ENCODE measurements at regions not wholly inside any gene's neighbourhood (a gene's known extent, or its start where the extent isn't known, plus 50 kb on each side); places are given as distances from the start of the nearest gene placed in this dataset.
"Not testable (repeated sequence)": the region's sequence is repeated elsewhere in the genome, so short reads cannot be mapped to it uniquely, and the experiment has no call there.

DNA sequence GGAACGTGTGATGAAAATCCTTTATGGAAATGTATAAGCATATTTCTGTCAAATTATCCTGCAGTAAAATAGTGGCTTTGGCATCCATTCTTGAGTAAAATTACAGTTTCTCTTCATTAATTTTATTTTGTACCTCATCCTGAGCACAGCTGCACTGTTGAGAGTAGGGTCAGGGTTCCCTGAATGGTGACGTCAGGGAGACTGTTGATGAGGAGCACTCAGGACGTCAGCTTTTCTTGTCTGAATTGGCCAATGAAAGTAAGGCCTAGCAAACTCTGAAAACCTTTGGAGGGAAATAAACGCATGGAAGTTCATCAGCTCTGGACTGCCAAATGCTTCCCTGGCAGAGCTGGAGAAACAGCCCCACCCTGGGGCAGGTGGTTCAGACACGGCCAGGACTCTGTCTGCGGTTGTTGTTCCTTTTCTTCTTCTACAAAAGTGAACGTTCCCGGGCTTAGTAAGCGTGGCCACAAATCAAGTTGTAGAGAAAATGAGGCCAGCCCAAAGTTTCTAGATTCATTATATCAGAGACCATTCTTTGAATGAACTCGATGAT is 179.7 kb upstream of the EXOC2 start:
- Mint-ChIP-seq H3K9me3 (no peaks in the 10 kb centered on the region), H3K27me3 (peaks cover 16% of the 10 kb centered on the region), H3K4me3 (no peak overlapping the region), H3K4me1 (no peaks in the 10 kb centered on the region), H3K27ac (no peak overlapping the region), H3K36me3 (ENCODE audit: low read depth) (no peaks in the 10 kb centered on the region)
- no peak for DNase-seq
- intact Hi-C loops (cut with micrococcal nuclease), result no loop called here

GRCh38 chr6:871503-871902 is 178.6 kb upstream of the EXOC2 start:
- Mint-ChIP-seq H3K4me1 (no peaks in the 10 kb centered on the region), H3K9me3 (no peaks in the 10 kb centered on the region), H3K27me3 (peaks cover 12% of the 10 kb centered on the region), H3K36me3 (ENCODE audit: low read depth) (no peaks in the 10 kb centered on the region), H3K27ac (no peak overlapping the region), H3K4me3 (no peak overlapping the region)
- intact Hi-C loops (cut with micrococcal nuclease), result no loop called here
- no peak for DNase-seq

- Mint-ChIP-seq H3K9me3 (no peaks in the 10 kb centered on the region), H3K36me3 (ENCODE audit: low read depth) (no peaks in the 10 kb centered on the region), H3K27me3 (peaks cover 4% of the 10 kb centered on the region), H3K4me1 (no peaks in the 10 kb centered on the region), H3K4me3 (no peak overlapping the region), H3K27ac (no peak overlapping the region)
- no peak for DNase-seq
- intact Hi-C loops (cut with micrococcal nuclease), result no loop called here
These were observed 177.2 kb upstream of the EXOC2 start for GRCh38 chr6:870096-870495.

GRCh38 chr6:868201-868600 is 175.3 kb upstream of the EXOC2 start:
- Mint-ChIP-seq H3K36me3 (ENCODE audit: low read depth) (no peaks in the 10 kb centered on the region), H3K27me3 (peaks cover 4% of the 10 kb centered on the region), H3K4me3 (no peak overlapping the region), H3K4me1 (no peaks in the 10 kb centered on the region), H3K9me3 (no peaks in the 10 kb centered on the region), H3K27ac (no peak overlapping the region)
- no peak for DNase-seq
- intact Hi-C loops (cut with micrococcal nuclease), result no loop called here

GRCh38 chr6:867378-867777 is 174.4 kb upstream of the EXOC2 start:
- Mint-ChIP-seq H3K27me3 (peaks cover 3% of the 10 kb centered on the region), H3K9me3 (no peaks in the 10 kb centered on the region), H3K4me3 (no peak overlapping the region), H3K36me3 (ENCODE audit: low read depth) (no peaks in the 10 kb centered on the region), H3K4me1 (no peaks in the 10 kb centered on the region), H3K27ac (no peak overlapping the region)
- intact Hi-C loops (cut with micrococcal nuclease), result no loop called here
- DNase-seq, result no peak

- intact Hi-C loops (cut with micrococcal nuclease), result no loop called here
- Mint-ChIP-seq H3K4me3 (no peak overlapping the region), H3K9me3 (no peaks in the 10 kb centered on the region), H3K27me3 (peaks cover 6% of the 10 kb centered on the region), H3K36me3 (ENCODE audit: low read depth) (no peaks in the 10 kb centered on the region), H3K4me1 (no peaks in the 10 kb centered on the region), H3K27ac (no peak overlapping the region)
- DNase-seq, result no peak
These were observed 173.4 kb upstream of the EXOC2 start for GRCh38 chr6:866316-866715.

- intact Hi-C loops (cut with micrococcal nuclease), result no loop called here
- no peaks in the 10 kb centered on the region for H3K9me3 Mint-ChIP-seq
- H3K27me3 Mint-ChIP-seq, result peaks cover 8% of the 10 kb centered on the region
- H3K4me3 Mint-ChIP-seq, result no peak overlapping the region
- no peaks in the 10 kb centered on the region for H3K4me1 Mint-ChIP-seq
- H3K27ac Mint-ChIP-seq, result no peak overlapping the region
- DNase-seq, result no peak
- H3K36me3 Mint-ChIP-seq (ENCODE audit: low read depth), result no peaks in the 10 kb centered on the region
These were observed 172.9 kb upstream of the EXOC2 start for GRCh38 chr6:865846-866245.

- Mint-ChIP-seq H3K27ac (no peak overlapping the region), H3K27me3 (peaks cover 10% of the 10 kb centered on the region), H3K36me3 (ENCODE audit: low read depth) (no peaks in the 10 kb centered on the region), H3K9me3 (no peaks in the 10 kb centered on the region), H3K4me3 (no peak overlapping the region), H3K4me1 (no peaks in the 10 kb centered on the region)
- intact Hi-C loops (cut with micrococcal nuclease), result no loop called here
- no peak for DNase-seq
These were observed 170.9 kb upstream of the EXOC2 start for GRCh38 chr6:863831-864230.

- H3K9me3 Mint-ChIP-seq; intact Hi-C loops (cut with micrococcal nuclease); H3K36me3 Mint-ChIP-seq (ENCODE audit: low read depth); H3K4me3 Mint-ChIP-seq; H3K27me3 Mint-ChIP-seq; H3K27ac Mint-ChIP-seq; DNase-seq; H3K4me1 Mint-ChIP-seq: not testable (repeated sequence)
These were observed 170.2 kb upstream of the EXOC2 start for GRCh38 chr6:863127-863526.

DNA sequence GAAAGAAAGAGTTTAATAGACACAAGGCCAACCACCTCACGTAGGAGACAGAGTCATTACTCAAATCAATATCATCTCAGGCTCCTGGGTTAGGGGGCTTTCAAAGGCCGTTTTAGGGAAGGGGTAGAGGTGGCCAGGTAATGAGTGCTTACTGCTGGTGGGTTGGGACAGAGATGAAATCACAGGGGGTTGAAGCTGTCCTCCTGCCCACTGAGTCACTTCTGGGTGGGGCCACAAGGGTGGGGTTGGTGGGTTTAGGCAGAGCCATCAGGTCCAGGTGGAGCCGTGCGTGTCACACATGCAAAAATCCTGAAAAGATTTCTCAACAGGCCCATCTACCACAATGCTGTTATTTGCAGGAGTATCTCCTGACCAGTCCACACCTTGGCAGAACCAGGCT is 167.0 kb upstream of the EXOC2 start:
- Mint-ChIP-seq H3K9me3 (no peaks in the 10 kb centered on the region), H3K36me3 (ENCODE audit: low read depth) (no peaks in the 10 kb centered on the region), H3K27me3 (peaks cover 7% of the 10 kb centered on the region), H3K27ac (no peak overlapping the region), H3K4me3 (no peak overlapping the region), H3K4me1 (no peaks in the 10 kb centered on the region)
- no peak for DNase-seq
- intact Hi-C loops (cut with micrococcal nuclease), result no loop called here

DNA sequence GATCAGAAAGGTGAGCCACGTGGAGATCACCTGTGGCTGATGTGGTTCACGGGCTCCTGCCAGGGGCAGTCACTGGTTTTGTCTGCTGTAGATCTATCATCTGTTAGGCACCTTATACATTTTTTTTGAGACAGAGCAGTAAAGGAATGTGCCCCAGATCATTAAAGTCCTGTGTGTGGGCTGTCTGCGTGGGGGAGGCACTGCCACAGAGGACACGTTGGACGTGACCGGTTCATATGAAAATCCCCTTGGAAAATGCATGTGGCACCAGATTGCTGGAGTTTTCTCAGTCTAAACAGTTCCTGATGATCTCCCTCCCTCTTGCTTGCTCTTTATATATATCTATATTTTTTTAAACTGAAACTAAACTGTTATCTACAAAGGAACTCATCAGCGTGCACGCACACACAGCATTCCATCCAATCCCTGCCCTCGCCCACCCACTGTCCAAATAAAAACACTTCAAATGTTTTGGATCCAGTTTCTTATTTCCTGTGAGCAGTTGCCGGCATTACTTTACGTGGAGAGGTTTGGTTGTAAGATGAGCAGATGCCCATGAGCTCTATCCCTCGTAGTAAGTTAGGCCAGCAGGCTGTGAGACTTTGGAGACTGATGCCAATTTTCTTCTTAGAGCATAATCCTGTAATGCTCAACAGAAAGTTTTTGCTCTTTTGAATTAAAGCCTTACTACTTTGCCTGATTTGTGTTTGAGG is 161.6 kb upstream of the EXOC2 start:
- Mint-ChIP-seq H3K9me3 (no peaks in the 10 kb centered on the region), H3K27me3 (no peaks in the 10 kb centered on the region), H3K36me3 (ENCODE audit: low read depth) (no peaks in the 10 kb centered on the region), H3K4me1 (no peaks in the 10 kb centered on the region), H3K27ac (no peak overlapping the region), H3K4me3 (no peak overlapping the region)
- intact Hi-C loops (cut with micrococcal nuclease), result no loop called here
- no peak for DNase-seq

- H3K27ac Mint-ChIP-seq; H3K36me3 Mint-ChIP-seq (ENCODE audit: low read depth); intact Hi-C loops (cut with micrococcal nuclease); H3K4me1 Mint-ChIP-seq; H3K9me3 Mint-ChIP-seq; H3K4me3 Mint-ChIP-seq; H3K27me3 Mint-ChIP-seq; DNase-seq: not testable (repeated sequence)
These were observed 159.3 kb upstream of the EXOC2 start for GRCh38 chr6:852216-852615.

DNA sequence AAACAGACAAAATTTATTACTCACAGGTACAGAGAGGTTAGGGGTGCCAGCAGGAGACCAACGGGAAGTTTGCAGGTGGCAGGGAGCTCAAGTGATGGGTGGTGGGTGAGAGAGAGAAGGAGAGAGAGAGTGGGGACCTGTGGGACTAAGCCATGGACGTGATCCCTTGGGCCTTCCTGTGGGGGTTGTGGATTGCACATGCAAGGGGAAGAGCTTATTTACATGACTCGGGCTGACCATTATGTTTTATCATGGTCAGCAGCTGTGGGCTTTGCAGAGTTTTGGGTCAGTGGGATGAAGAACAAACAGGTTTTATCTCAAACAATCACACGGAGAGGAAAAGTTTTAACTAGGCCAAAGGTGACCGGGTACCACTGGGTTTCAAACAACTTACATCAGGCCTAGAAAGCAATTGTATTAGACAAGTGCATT is 156.2 kb upstream of the EXOC2 start:
- H3K9me3 Mint-ChIP-seq, result no peaks in the 10 kb centered on the region
- no peaks in the 10 kb centered on the region for H3K4me1 Mint-ChIP-seq
- H3K27me3 Mint-ChIP-seq, result peaks cover 2% of the 10 kb centered on the region
- no peak overlapping the region for H3K27ac Mint-ChIP-seq
- H3K36me3 Mint-ChIP-seq (ENCODE audit: low read depth), result no peaks in the 10 kb centered on the region
- intact Hi-C loops (cut with micrococcal nuclease), result no loop called here
- H3K4me3 Mint-ChIP-seq, result no peak overlapping the region
- DNase-seq, result no peak

- intact Hi-C loops (cut with micrococcal nuclease), result no loop called here
- H3K4me3 Mint-ChIP-seq, result no peak overlapping the region
- no peaks in the 10 kb centered on the region for H3K9me3 Mint-ChIP-seq
- no peak for DNase-seq
- H3K27me3 Mint-ChIP-seq, result peaks cover 2% of the 10 kb centered on the region
- H3K27ac Mint-ChIP-seq, result no peak overlapping the region
- H3K36me3 Mint-ChIP-seq (ENCODE audit: low read depth), result no peaks in the 10 kb centered on the region
- H3K4me1 Mint-ChIP-seq, result no peaks in the 10 kb centered on the region
These were observed 152.6 kb upstream of the EXOC2 start for GRCh38 chr6:845566-845965.

DNA sequence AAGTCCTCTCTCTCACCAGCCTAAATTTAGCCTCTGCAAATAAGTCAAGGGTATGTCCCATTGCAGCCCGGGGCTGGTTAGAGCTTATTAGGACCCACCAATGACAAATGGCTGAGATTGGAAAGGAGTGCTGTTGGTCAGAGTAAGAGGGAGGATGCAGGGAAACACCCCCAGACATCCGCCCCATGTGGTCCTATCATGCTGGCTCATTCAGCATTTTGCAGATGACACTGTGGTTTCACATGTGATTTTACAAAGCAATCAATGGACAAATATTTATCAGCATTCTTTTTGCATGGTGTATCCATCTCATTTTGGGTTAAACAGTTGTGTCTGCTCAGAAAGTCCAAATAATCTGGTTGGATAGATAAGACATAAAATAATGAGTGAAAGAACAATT is 152.2 kb upstream of the EXOC2 start:
- intact Hi-C loops (cut with micrococcal nuclease), result no loop called here
- no peaks in the 10 kb centered on the region for H3K4me1 Mint-ChIP-seq
- no peak overlapping the region for H3K4me3 Mint-ChIP-seq
- DNase-seq, result no peak
- H3K36me3 Mint-ChIP-seq (ENCODE audit: low read depth), result no peaks in the 10 kb centered on the region
- no peaks in the 10 kb centered on the region for H3K9me3 Mint-ChIP-seq
- no peak overlapping the region for H3K27ac Mint-ChIP-seq
- H3K27me3 Mint-ChIP-seq, result peaks cover 4% of the 10 kb centered on the region

Measured in activated CD4-positive, alpha-beta T cell treated with anti-CD3 and anti-CD28 coated beads, Interleukin-2, amount 10 ng/mL, durations not matched to agents 24 days and 14 days (primary cell).